Liver (tissue), 3 donors: ENCODE measurements at regions not wholly inside any gene's neighbourhood (a gene's known extent, or its start where the extent isn't known, plus 50 kb on each side); places are given as distances from the start of the nearest gene placed in this dataset.

Experiments used
- ATF3 ChIP-seq: IDR thresholded peaks from 2 replicates; pipeline ENCODE4 v1.6.1; 2016; ENCODE audit warnings: antibody characterized with exemption
- CTCF ChIP-seq: fragments of 150-350 bp; IDR thresholded peaks from 2 replicates; pipeline ENCODE4 v1.5.1; 2017; ENCODE audit warnings: improper control_type of control experiment, low read depth, low read length; ENCODE audit not compliant: missing input control
- EGR1 ChIP-seq, 2 donors: IDR thresholded peaks; 2 replicates each; pipeline ENCODE4 v1.6.1; 2016 to 2018; ENCODE audit warnings: antibody characterized with exemption in 2 of 2, low read depth in 2 of 2
- FOXA1 ChIP-seq: IDR thresholded peaks from 2 replicates; pipeline ENCODE4 v1.6.1; 2016; ENCODE audit warnings: antibody characterized with exemption
- HNF4A ChIP-seq, 2 donors: conservative IDR thresholded peaks; 2 replicates each; pipeline ENCODE4 v1.6.1; 2016; ENCODE audit warnings: antibody characterized with exemption in 2 of 2, mild to moderate bottlenecking in 2 of 2
- RAD21 ChIP-seq, 2 donors: IDR thresholded peaks; 2 replicates each; pipeline ENCODE4 v1.6.1; 2016; ENCODE audit warnings: antibody characterized with exemption in 2 of 2, mild to moderate bottlenecking in 2 of 2
- REST ChIP-seq: IDR thresholded peaks from 2 replicates; pipeline ENCODE4 v1.6.1; 2016; ENCODE audit warnings: antibody characterized with exemption, mild to moderate bottlenecking
- RXRA ChIP-seq, 2 donors: IDR thresholded peaks; 2 replicates each; pipeline ENCODE4 v1.6.1; 2017 to 2018; ENCODE audit warnings: antibody characterized with exemption in 2 of 2, mild to moderate bottlenecking in 1 of 2
- TAF1 ChIP-seq: conservative IDR thresholded peaks from 2 replicates; pipeline ENCODE4 v1.6.1; 2016; ENCODE audit warnings: antibody characterized with exemption, mild to moderate bottlenecking
- ZBTB33 ChIP-seq: IDR thresholded peaks from 2 replicates; pipeline ENCODE4 v1.6.1; 2016; ENCODE audit warnings: antibody characterized with exemption
- TF ChIP-seq, protein P1 (sequence below): IDR thresholded peaks from 2 replicates; pipeline ENCODE4 v1.6.1; 2016; ENCODE audit warnings: antibody characterized with exemption
- donor health status: healthy.
- donor health status: healthy.

GRCh38 chr3:146322216-146322817 is 71.4 kb upstream of the PLSCR4 start:
- TF ChIP-seq CTCF (no peak), RAD21 (IDR thresholded peaks at IDR 0.05) (no peak), EGR1 (IDR thresholded peaks at IDR 0.05; ENCODE audit: low read depth in 2 of 2) (no peak), RXRA (IDR thresholded peaks at IDR 0.05) (no peak), TAF1 (no peak), REST (no peak), FOXA1 (no peak), HNF4A (conservative IDR thresholded peaks at IDR 0.05) (no peak), ZBTB33 (no peak), ATF3 (no peak)
- TF ChIP-seq, protein P1, sequence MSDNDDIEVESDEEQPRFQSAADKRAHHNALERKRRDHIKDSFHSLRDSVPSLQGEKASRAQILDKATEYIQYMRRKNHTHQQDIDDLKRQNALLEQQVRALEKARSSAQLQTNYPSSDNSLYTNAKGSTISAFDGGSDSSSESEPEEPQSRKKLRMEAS = no peak
